Mucosa of descending colon (tissue), 3 donors: ENCODE measurements at regions not wholly inside any gene's neighbourhood (a gene's known extent, or its start where the extent isn't known, plus 50 kb on each side); places are given as distances from the start of the nearest gene placed in this dataset.

Experiments used
- ATAC-seq: fragments of 200-7000 bp; cut with Tn5 transposase; one replicate; pipeline ENCODE4 v1.9.1; 2020; ENCODE audit warnings: mild to moderate bottlenecking, moderate library complexity
- DNase-seq, 3 donors: peaks; one replicate each; pipeline ENCODE4 v3.0.0-alpha.2; 2020
- H3K36me3 ChIP-seq: fragments of 200-600 bp; one replicate; pipeline ENCODE4 v1.8.0; 2021; ENCODE audit warnings: low read depth, mild to moderate bottlenecking
- H3K4me1 ChIP-seq: fragments of 200-600 bp; one replicate; pipeline ENCODE4 v1.8.0; 2021; ENCODE audit warnings: low read depth, mild to moderate bottlenecking
- H3K4me3 ChIP-seq: fragments of 200-600 bp; one replicate; pipeline ENCODE4 v1.8.0; 2021; ENCODE audit warnings: mild to moderate bottlenecking
- H3K9me3 ChIP-seq: fragments of 200-600 bp; one replicate; pipeline ENCODE4 v1.8.0; 2021; ENCODE audit warnings: mild to moderate bottlenecking
- CTCF ChIP-seq: fragments of 200-600 bp; IDR thresholded peaks from one replicate; pipeline ENCODE4 v1.8.0; 2022; ENCODE audit warnings: antibody characterized with exemption, mild to moderate bottlenecking
- intact Hi-C, 2 donors: fragments of 100-400 bp; cut with DNase I in 1 of 2; cut with micrococcal nuclease in 1 of 2; formaldehyde crosslinking; loops; one replicate each; pipeline versions ENCODE4 v1.11.0 to v1.11.1; 2022; cut with DNase I, micrococcal nuclease
- donor health status: DM: no; HTN: no; CAD: no; lungs with moderate emphysema.
- donor health status: DM: no; HTN: no; CAD: no.
- donor health status: DM: no; HTN: yes; CAD: no.

DNA sequence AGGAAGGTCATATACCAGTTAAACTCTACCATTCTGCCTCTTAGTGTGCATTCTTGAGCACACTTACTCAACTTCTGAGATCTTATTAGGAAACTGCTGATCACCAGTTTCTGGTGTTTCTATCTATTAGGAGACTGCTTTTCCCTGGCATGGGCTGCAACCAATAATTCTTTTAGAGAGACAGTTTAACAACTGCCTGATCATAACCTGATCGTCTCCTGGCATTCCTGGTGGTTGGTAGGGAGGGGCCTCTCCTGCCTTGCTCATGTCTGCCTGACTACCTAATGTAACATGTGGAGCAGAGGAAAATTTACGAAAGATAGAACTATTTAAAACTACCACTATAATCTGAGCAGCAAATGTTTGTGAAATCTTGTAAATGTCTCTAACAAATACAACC lies 75.3 kb upstream of the MGAT4C start:
- no peaks in the 10 kb centered on the region for H3K36me3 ChIP-seq
- TF ChIP-seq CTCF: no peak
- ATAC-seq (no peak), DNase-seq (no peak)
- H3K4me3 ChIP-seq: no peak overlapping the region
- no peaks in the 10 kb centered on the region for H3K9me3 ChIP-seq
- intact Hi-C loops: no loop called here
- H3K4me1 ChIP-seq: no peaks in the 10 kb centered on the region

DNA sequence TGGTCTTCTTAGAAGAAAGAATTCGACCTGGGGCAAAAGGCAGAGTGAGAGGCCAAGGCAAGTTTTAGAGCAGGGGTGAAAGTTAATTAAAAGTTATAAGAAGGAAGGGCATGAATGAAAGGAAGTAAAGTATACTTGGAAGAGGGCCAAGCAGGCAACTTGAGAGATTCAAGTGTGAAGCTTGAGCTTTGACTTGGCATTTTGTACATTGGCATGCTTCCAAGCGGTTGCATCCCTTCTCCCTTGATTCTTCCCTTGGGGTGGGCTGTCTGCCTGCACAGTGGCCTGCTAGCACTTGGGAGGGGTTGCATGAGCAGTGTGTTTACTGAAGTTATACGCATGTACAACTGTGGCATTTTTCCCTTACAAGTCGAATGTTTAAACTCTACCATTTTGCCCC lies 74.8 kb upstream of the MGAT4C start:
- ATAC-seq: no peak
- no peaks in the 10 kb centered on the region for H3K4me1 ChIP-seq
- intact Hi-C loops: no loop called here

DNA sequence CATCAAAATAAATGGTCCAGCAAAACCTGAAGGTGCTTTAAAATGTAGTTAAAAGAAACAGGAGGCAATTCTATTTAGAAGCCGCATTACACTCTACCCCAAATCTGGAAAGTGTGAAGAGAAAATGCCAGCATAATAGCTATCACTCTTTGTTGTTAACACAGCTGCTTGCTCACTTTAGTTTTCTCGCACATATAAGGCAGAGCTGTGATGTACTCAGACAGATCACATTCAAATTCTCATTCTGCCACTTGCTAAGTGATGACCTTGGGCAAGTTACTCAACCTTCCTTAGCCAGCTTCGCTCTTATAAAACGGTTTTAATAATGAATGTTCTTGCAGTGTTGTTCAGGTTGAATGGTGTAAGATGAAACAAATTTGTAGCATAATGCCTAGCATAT lies 56.0 kb upstream of the MGAT4C start:
- no peak for DNase-seq
- Histone ChIP-seq H3K4me3 (no peak overlapping the region), H3K9me3 (no peaks in the 10 kb centered on the region), H3K36me3 (no peaks in the 10 kb centered on the region), H3K4me1 (no peaks in the 10 kb centered on the region)
- no peak for ATAC-seq
- no peak for TF ChIP-seq CTCF
- intact Hi-C loops: no loop called here

More for the DNA sequence above, 74.8 kb upstream of the MGAT4C start:
- no peak overlapping the region for H3K4me3 ChIP-seq
- no peak for TF ChIP-seq CTCF
- DNase-seq: no peak
- H3K36me3 ChIP-seq: no peaks in the 10 kb centered on the region
- H3K9me3 ChIP-seq: no peaks in the 10 kb centered on the region
